HG03039 (cell line): ENCODE measurements at regions not wholly inside any gene's neighbourhood (a gene's known extent, or its start where the extent isn't known, plus 50 kb on each side); places are given as distances from the start of the nearest gene placed in this dataset.
"Not testable (repeated sequence)": the region's sequence is repeated elsewhere in the genome, so short reads cannot be mapped to it uniquely, and the experiment has no call there.

Experiments
- ATAC-seq: cut with Tn5 transposase; IDR thresholded peaks from one replicate; pipeline ENCODE4 v1.9.1; 2021; ENCODE audit warnings: mild to moderate bottlenecking, moderate library complexity; ENCODE audit not compliant: unreplicated experiment

- ATAC-seq, result no peak
These were observed 263.6 kb upstream of the ALCAM start for GRCh38 chr3:105103139-105103538.

- ATAC-seq, result no peak
These were observed 257.9 kb upstream of the ALCAM start for GRCh38 chr3:105108823-105109222.

DNA sequence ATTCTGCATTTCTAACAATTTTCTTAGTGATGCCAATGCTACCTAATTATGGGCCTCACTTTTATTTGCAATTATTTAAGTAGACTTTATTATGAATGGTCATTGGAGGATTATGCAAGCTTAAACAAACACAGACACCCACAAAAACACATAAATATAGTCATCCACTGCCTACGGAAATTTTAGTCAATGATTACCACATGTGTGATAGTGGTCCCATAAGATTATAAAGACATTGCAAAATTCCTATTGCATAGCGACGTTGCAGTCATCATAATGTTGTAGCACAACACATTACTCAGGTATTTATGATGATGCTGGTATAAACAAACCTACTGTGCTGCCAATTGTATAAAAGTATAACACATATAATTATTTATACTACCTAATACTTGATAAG, 247.8 kb upstream of the ALCAM start:
- no peak for ATAC-seq

GRCh38 chr3:105119801-105120340, 246.8 kb upstream of the ALCAM start:
- no peak for ATAC-seq

- ATAC-seq, result no peak
These were observed 235.8 kb upstream of the ALCAM start for GRCh38 chr3:105130911-105131310.

GRCh38 chr3:105137911-105138310, 228.8 kb upstream of the ALCAM start:
- ATAC-seq, result no peak

DNA sequence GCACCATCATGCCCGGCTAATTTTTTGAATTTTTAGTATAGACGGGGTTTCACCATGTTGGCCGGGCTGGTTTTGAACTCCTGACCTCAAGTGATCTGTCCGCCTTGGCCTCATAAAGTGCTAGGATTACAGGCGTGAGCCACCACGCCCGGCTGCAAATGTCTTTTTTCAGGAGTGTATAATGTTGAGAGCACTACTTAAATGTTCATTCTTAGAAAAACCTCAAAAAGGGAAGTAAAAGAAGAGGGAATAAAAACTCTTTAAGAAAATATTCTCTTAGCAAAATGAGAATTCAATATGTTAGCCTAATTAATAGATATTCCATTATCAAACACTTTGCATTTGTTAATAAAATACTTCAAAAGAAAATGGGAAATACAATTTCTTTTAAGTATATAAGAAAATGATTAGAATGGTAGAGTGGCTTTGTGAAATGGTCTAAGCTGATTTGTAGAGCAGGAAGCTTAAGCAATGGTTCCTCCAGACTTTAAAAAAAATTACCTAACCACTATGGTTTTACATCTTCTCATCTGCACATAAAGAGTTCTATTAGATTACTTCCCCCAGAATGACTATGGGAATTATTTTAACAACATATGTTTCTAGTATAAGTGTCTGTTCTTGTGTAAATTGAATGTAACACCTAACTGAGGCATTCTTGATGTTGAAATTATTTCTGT, 226.7 kb upstream of the ALCAM start:
- no peak for ATAC-seq

- no peak for ATAC-seq
These were observed 225.8 kb upstream of the ALCAM start for GRCh38 chr3:105140899-105141367.

DNA sequence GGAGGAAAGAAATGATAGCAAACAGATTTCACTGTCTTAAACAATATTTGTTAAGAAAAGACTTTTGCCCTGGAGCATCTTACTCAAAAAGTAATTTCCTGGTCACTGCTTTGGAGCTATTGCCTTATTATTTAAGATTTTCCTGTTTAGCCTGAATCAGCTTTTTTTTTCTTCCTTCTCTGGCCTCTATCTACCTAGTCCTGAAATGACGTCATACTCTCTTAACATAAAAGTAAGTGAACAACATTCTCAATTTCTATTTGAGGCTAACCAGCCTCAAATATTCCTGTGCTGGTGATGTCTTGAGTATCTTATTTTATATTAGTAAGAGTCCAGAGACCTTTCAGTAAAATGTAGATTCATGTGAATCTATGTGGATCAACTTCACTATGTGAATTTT, 221.9 kb upstream of the ALCAM start:
- ATAC-seq, result no peak

GRCh38 chr3:105145511-105145910, 221.2 kb upstream of the ALCAM start:
- ATAC-seq, result no peak

DNA sequence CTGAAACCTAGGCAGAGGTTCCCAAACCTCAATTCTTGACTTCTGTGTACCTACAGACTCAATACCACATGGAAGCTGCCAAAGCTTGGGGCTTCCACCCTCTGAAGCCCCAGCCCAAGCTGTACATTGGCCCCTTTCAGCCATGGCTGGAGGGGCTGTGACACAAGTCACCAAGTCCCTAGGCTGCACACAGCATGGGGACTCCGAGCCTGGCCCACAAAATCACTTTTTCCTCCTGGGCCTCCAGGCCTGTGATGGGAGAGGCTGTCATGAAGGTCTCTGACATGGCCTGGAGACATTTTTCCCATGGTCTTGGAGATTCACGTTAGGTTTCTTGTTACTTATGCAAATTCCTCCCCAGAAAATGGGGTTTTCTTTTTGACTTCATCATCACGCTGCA, 217.5 kb upstream of the ALCAM start:
- not testable (repeated sequence) for ATAC-seq

DNA sequence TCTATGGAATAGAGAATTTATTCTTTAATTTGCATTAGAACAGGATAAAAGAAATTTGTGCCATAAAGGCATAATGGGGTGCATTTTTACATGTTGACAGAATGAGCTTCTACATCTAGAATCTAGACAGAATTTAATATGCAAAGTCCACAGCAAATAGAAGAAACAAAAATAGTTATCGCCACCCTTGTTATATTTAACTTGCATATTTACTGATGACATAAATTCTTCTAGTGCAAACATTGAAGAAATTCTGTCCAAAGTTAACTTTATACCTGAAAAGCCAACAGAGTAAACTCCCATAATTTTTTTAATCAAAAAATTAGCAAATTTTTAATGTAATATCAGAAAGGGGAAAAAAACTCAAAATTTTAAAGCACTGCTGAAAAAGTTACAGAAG, 213.7 kb upstream of the ALCAM start:
- ATAC-seq, result no peak

DNA sequence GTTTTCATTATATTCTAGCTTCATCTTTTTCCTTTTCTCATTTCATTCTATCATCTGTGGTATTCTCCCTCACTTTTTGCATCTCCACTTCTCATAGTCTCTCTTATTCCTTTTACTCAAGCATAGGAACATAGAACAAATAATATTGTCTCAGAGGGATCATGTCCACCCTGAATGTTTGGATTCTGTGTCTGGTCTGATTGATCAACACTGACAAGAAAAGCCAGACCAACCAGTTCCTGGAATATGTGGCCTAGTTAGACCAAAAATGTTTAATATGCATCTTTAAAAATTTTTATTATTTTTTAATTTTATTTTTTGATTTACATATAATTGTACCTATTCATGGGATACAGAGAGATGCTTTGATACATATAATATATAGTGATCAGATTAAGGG, 212.0 kb upstream of the ALCAM start:
- ATAC-seq, result no peak

GRCh38 chr3:105157067-105157765, 209.5 kb upstream of the ALCAM start:
- no peak for ATAC-seq

DNA sequence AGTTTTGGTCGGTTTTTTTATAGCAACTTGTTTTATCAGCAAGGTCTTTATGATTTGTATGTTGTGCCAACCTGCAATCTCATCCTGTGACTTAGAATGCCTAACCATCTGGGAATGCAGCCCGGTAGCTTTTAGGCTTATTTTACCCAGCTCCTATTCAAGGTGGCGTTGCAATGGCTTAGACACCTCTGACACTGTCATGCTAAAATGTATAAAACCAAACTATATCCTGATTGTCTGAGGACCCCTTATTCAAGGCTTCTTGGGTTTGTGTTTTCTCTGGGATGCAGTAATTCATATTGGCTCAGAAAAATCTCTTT, 209.0 kb upstream of the ALCAM start:
- no peak for ATAC-seq

DNA sequence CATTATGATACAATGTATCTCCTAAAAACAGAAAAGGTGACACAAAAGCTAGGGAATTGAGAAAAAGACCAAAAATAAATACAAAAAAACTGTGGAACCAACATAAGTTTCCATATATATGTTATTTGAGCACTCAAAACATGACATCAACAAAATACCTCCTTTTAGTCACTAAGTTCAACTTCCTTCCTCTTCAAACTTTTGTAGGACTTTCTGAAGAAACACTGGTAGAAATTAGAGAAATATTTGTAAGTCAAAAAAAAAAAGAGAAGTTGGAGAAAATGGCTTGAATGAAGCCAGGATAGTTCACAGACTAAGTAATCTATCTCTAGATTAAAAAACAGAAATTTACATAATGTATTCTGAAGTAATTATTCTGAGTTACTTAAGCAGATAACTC, 208.4 kb upstream of the ALCAM start:
- no peak for ATAC-seq

GRCh38 chr3:105162448-105162847, 204.3 kb upstream of the ALCAM start:
- no peak for ATAC-seq

- no peak for ATAC-seq
These were observed 199.8 kb upstream of the ALCAM start for GRCh38 chr3:105166893-105167292.

- no peak for ATAC-seq
These were observed 196.3 kb upstream of the ALCAM start for GRCh38 chr3:105170423-105170822.

- no peak for ATAC-seq
These were observed 192.6 kb upstream of the ALCAM start for GRCh38 chr3:105174017-105174615.

GRCh38 chr3:105177576-105177975, 189.1 kb upstream of the ALCAM start:
- no peak for ATAC-seq

DNA sequence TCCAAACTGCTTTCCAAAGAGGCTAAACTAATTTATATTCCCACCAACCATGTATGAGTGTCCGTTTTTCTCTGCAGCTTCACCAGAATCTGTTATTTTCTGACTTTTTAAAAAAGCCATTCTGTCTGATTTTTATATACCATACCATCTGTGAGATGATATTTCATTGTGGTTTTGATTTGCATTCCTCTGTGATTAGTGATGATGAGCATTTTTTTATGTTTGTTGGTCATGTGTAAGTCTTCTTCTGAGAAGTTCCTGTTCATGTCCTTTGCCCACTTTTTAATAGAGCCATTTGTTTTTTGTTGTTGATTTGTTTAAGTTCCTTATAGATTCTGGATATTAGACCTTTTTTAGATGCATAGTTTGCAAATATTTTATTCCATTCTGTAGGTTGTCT, 179.4 kb upstream of the ALCAM start:
- no peak for ATAC-seq
